ENCODE measurements at regions not wholly inside any gene's neighbourhood (a gene's known extent, or its start where the extent isn't known, plus 50 kb on each side); places are given as distances from the start of the nearest gene placed in this dataset.

- Histone ChIP-seq H3K4me3 (ENCODE audit: low read length) (no peak overlapping the region), H3K9ac (ENCODE audit: low read length) (no peak overlapping the region), H3K4me2 (ENCODE audit: low read length) (no peak overlapping the region), H3K36me3 (ENCODE audit: insufficient read depth, low read length) (no peaks in the 10 kb centered on the region), H3F3A (ENCODE audit: insufficient read depth, low read length, poor library complexity, severe bottlenecking) (no peaks in the 10 kb centered on the region), H3K9me2 (ENCODE audit: insufficient read depth, low read length) (no peaks in the 10 kb centered on the region), H3K27me3 (ENCODE audit: insufficient read depth, low read depth, low read length) (no peaks in the 10 kb centered on the region), H3K79me2 (replicated peaks; ENCODE audit: insufficient read depth, low read length) (no peaks in the 10 kb centered on the region), H3K9me3 (ENCODE audit: low read length) (no peaks in the 10 kb centered on the region), H4K20me1 (ENCODE audit: insufficient read depth) (no peaks in the 10 kb centered on the region), H3K27ac (ENCODE audit: low read length) (no peak overlapping the region), H2AFZ (ENCODE audit: low read depth, low read length) (no peak overlapping the region)
- TF ChIP-seq TAF1 (IDR thresholded peaks at IDR 0.05; ENCODE audit: low read depth), result no peak
These were observed 149.9 kb downstream of the SST start for GRCh38 chr3:187520027-187520945.

- no peak overlapping the region for H3K27ac ChIP-seq (ENCODE audit: low read length)
- no peaks in the 10 kb centered on the region for H3K9me3 ChIP-seq (ENCODE audit: low read length)
- no peaks in the 10 kb centered on the region for H3K36me3 ChIP-seq (ENCODE audit: insufficient read depth, low read length)
- no peak overlapping the region for H3K9ac ChIP-seq (ENCODE audit: low read length)
- no peaks in the 10 kb centered on the region for H3K79me2 ChIP-seq (replicated peaks; ENCODE audit: insufficient read depth, low read length)
- no peaks in the 10 kb centered on the region for H3K9me2 ChIP-seq (ENCODE audit: insufficient read depth, low read length)
- H3K4me2 ChIP-seq (ENCODE audit: low read length), result no peak overlapping the region
- no peak overlapping the region for H3K4me3 ChIP-seq (ENCODE audit: low read length)
- no peaks in the 10 kb centered on the region for H3K27me3 ChIP-seq (ENCODE audit: insufficient read depth, low read depth, low read length)
- H2AFZ ChIP-seq (ENCODE audit: low read depth, low read length), result no peak overlapping the region
- no peaks in the 10 kb centered on the region for H4K20me1 ChIP-seq (ENCODE audit: insufficient read depth)
- no peak for TF ChIP-seq EZH2 (IDR thresholded peaks at IDR 0.05; ENCODE audit: borderline replicate concordance, insufficient read depth, low read length, poor library complexity, severe bottlenecking)
- H3F3A ChIP-seq (ENCODE audit: insufficient read depth, low read length, poor library complexity, severe bottlenecking), result no peaks in the 10 kb centered on the region
These were observed 150.7 kb downstream of the SST start for GRCh38 chr3:187519428-187519890.

DNA sequence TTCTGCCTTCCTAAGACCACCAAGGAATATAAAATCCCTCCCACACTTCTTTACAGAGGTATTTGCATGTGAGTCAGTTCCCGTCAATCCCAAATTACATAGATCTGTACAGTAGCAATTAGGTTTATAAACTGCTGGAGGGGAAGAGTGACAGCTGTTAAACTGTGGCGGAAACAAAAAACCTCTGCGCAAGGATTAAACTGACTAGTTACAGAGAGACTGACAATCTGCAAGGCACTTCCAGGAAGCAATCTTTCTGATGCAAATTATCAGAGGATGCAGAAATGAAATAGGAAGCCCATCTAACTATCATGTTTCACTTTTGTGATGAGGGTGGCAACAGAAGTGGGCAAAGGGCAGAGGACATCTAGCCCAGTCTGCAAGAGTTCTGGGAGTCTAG, 150.4 kb downstream of the RTP4 start:
- no peak overlapping the region for H3K27ac ChIP-seq (ENCODE audit: low read length)
- TF ChIP-seq REST (IDR thresholded peaks at IDR 0.05; ENCODE audit: borderline replicate concordance), result no peak
- peak; percentile 58 for TF ChIP-seq POLR2AphosphoS5 (IDR thresholded peaks at IDR 0.05)
- no peak for TF ChIP-seq SMC3 (conservative IDR thresholded peaks at IDR 0.05; ENCODE audit: poor library complexity)
- peak; percentile 48 for TF ChIP-seq EP300 (conservative IDR thresholded peaks at IDR 0.05; ENCODE audit: poor library complexity, severe bottlenecking)
- TF ChIP-seq EZH2 (IDR thresholded peaks at IDR 0.05; ENCODE audit: borderline replicate concordance, insufficient read depth, low read length, poor library complexity, severe bottlenecking), result no peak
- H3K4me2 ChIP-seq (ENCODE audit: low read length), result peak overlapping the region; percentile 49

More for the DNA sequence above, 150.4 kb downstream of the RTP4 start:
- Histone ChIP-seq H2AFZ (ENCODE audit: low read depth, low read length) (no peak overlapping the region), H4K20me1 (ENCODE audit: insufficient read depth) (no peaks in the 10 kb centered on the region), H3K79me2 (replicated peaks; ENCODE audit: insufficient read depth, low read length) (no peaks in the 10 kb centered on the region), H3K36me3 (ENCODE audit: insufficient read depth, low read length) (no peaks in the 10 kb centered on the region), H3K9me3 (ENCODE audit: low read length) (no peaks in the 10 kb centered on the region), H3K9ac (ENCODE audit: low read length) (no peak overlapping the region), H3K9me2 (ENCODE audit: insufficient read depth, low read length) (no peaks in the 10 kb centered on the region), H3K4me3 (ENCODE audit: low read length) (peak overlapping the region; percentile 8), H3F3A (ENCODE audit: insufficient read depth, low read length, poor library complexity, severe bottlenecking) (no peaks in the 10 kb centered on the region), H3K27me3 (ENCODE audit: insufficient read depth, low read depth, low read length) (no peaks in the 10 kb centered on the region)
